T-helper 1 cell treated with Interleukin-12 subunit alpha and Interleukin-12 subunit beta and Interleukin-4 antibody, amounts not matched to agents 30 μg/mL and 1 μg/mL, for 36 hours (primary cell): ENCODE measurements at regions not wholly inside any gene's neighbourhood (a gene's known extent, or its start where the extent isn't known, plus 50 kb on each side); places are given as distances from the start of the nearest gene placed in this dataset.

Experiments
- H3K27ac Mint-ChIP-seq: one replicate; pipeline ENCODE4 v1.8.0; 2021; ENCODE audit warnings: mild to moderate bottlenecking, mixed read lengths
- H3K27me3 Mint-ChIP-seq: one replicate; pipeline ENCODE4 v1.8.0; 2021; ENCODE audit warnings: low read depth, mixed read lengths
- H3K36me3 Mint-ChIP-seq: one replicate; pipeline ENCODE4 v1.8.0; 2021; ENCODE audit warnings: low read depth, mixed read lengths
- H3K4me1 Mint-ChIP-seq: one replicate; pipeline ENCODE4 v1.8.0; 2021; ENCODE audit warnings: low read depth, mixed read lengths
- H3K4me3 Mint-ChIP-seq: one replicate; pipeline ENCODE4 v1.8.0; 2021; ENCODE audit warnings: mild to moderate bottlenecking, moderate library complexity, mixed read lengths
- H3K9me3 Mint-ChIP-seq: one replicate; pipeline ENCODE4 v1.8.0; 2021; ENCODE audit warnings: mixed read lengths

- H3K27ac Mint-ChIP-seq = no peak overlapping the region
- H3K9me3 Mint-ChIP-seq = no peaks in the 10 kb centered on the region
- H3K27me3 Mint-ChIP-seq = no peaks in the 10 kb centered on the region
- peaks cover 6% of the 10 kb centered on the region for H3K4me1 Mint-ChIP-seq
- no peak overlapping the region for H3K4me3 Mint-ChIP-seq
- H3K36me3 Mint-ChIP-seq = no peaks in the 10 kb centered on the region
Measured at GRCh38 chr12:46677749-46678148, 148.0 kb downstream of the SLC38A4 start.

DNA sequence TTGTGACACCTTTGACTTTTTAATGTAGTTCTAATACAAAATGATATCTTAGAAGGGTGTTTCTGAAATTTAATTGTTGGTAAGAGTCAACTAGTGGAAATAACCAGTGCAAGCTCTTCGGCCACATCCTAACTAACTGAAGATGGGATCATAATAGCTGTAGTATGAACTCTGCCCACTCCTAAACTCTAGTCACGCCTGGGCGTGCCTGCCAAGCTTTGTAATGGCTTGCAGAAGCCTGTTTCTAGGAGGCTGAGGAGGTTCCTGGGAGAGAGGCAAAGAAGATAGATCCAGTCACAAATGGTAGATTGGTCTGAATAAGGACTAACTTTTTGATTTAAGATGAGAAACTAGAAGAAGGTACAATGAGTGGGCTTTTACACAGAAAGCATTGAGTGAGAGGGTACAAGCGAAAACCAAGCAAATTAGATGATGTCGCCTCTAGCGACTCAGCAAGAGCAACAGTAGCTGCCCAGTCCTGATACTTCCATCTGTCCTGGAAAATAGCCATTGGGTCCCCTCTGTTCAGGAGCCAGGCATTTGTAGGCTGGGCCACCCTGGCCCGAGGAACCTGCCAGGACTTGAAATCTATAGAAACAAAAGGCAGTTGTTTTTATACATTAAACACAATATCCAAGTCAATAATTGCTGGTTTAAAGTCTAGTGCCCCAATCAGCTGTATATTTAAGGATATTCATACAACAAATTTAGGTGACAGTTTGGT lies 148.8 kb downstream of the SLC38A4 start:
- Mint-ChIP-seq H3K27ac (no peak overlapping the region), H3K9me3 (no peaks in the 10 kb centered on the region), H3K36me3 (no peaks in the 10 kb centered on the region), H3K4me1 (peaks cover 6% of the 10 kb centered on the region), H3K4me3 (no peak overlapping the region), H3K27me3 (no peaks in the 10 kb centered on the region)

- Mint-ChIP-seq H3K4me1 (peaks cover 6% of the 10 kb centered on the region), H3K36me3 (no peaks in the 10 kb centered on the region), H3K27ac (no peak overlapping the region), H3K9me3 (no peaks in the 10 kb centered on the region), H3K4me3 (no peak overlapping the region), H3K27me3 (no peaks in the 10 kb centered on the region)
Measured at GRCh38 chr12:46676396-46676795, 149.4 kb downstream of the SLC38A4 start.

DNA sequence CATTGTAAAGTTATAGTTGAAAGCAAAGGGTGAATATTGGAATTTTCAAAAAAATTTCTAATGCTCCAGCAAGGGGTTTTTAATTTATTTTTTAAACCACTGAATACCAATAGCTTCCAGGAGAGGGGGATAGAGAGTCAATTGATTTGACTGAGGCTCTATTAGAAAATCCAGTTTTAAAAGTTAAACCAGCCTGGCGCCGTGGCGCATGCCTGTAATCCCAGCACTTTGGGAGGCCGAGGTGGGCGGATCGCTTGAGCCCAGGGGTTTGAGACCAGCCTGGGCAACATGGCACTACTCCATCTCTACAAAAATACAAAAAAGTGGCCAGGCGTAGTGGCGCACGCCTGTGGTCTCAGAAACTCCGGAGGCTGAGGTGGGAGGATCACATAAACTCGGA lies 150.1 kb downstream of the SLC38A4 start:
- no peak overlapping the region for H3K4me3 Mint-ChIP-seq
- no peak overlapping the region for H3K27ac Mint-ChIP-seq
- H3K36me3 Mint-ChIP-seq = no peaks in the 10 kb centered on the region
- H3K27me3 Mint-ChIP-seq = no peaks in the 10 kb centered on the region
- no peaks in the 10 kb centered on the region for H3K9me3 Mint-ChIP-seq
- peaks cover 6% of the 10 kb centered on the region for H3K4me1 Mint-ChIP-seq

GRCh38 chr12:46674800-46675199 lies 151.0 kb downstream of the SLC38A4 start:
- H3K9me3 Mint-ChIP-seq = no peaks in the 10 kb centered on the region
- no peaks in the 10 kb centered on the region for H3K27me3 Mint-ChIP-seq
- H3K4me1 Mint-ChIP-seq = peaks cover 1% of the 10 kb centered on the region
- H3K4me3 Mint-ChIP-seq = no peak overlapping the region
- H3K36me3 Mint-ChIP-seq = no peaks in the 10 kb centered on the region
- H3K27ac Mint-ChIP-seq = no peak overlapping the region

DNA sequence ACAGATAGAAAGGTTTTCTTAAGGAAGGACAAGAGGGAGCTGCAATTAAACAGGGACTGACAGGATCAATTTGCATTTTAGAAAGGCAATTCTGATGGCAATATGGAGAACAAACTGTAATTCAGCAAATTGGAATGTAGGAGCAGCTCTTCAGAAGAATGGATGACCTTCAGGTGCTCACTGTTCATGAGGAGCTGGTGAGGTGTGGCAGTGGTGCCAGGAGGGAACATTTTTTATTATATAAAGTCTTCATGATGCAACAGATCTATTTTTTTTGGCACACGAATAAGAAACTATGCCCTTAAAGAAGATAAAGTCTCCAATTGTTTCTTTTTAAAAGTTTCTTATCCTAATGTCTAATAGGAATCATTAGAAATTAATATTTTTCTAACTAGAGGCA lies 151.7 kb downstream of the SLC38A4 start:
- H3K9me3 Mint-ChIP-seq = peaks cover 3% of the 10 kb centered on the region

DNA sequence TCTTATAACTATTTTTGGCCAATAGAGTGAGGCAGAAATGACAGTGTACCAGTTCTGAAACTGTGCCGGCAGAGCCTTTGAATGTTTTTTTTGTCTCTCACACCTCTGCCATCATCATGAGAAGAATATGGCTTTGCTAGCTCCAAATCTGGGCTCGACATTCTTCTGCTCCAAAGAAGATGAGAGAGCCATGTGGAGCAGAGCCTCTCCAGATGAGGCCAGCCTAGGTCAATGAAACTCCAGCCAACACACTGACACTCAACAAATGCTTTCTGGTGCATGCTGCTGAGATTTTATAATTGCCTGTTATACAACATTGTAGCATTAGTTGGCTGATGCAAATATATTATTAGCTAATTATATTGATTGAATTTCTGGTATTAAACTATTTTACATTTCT lies 154.7 kb downstream of the SLC38A4 start:
- no peaks in the 10 kb centered on the region for H3K4me1 Mint-ChIP-seq
- no peaks in the 10 kb centered on the region for H3K27me3 Mint-ChIP-seq
- no peaks in the 10 kb centered on the region for H3K36me3 Mint-ChIP-seq
- H3K9me3 Mint-ChIP-seq = peaks cover 3% of the 10 kb centered on the region
- no peak overlapping the region for H3K27ac Mint-ChIP-seq
- H3K4me3 Mint-ChIP-seq = no peak overlapping the region

More for the DNA sequence above, 151.7 kb downstream of the SLC38A4 start:
- Mint-ChIP-seq H3K27me3 (no peaks in the 10 kb centered on the region), H3K27ac (no peak overlapping the region), H3K4me3 (no peak overlapping the region), H3K4me1 (peaks cover 1% of the 10 kb centered on the region), H3K36me3 (no peaks in the 10 kb centered on the region)

DNA sequence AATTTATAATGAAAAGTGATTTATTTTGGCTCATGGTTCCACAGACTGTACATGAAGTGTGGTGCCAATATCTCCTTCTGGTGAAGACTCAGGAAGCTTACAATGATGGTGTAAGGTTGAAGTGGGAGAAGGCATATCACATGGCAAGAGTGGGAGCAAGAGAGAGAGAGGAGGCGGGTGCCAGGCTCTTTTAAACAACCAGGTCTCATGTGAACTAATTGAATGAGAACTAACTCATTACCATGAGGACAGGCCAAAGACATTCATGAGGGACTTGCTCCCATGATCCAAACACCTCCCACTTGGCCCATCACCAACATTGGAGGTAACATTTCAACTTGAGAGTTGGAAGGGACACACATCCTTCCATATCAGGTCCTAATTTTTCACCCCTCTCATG lies 155.2 kb downstream of the SLC38A4 start:
- H3K4me1 Mint-ChIP-seq = peaks cover 1% of the 10 kb centered on the region
- no peak overlapping the region for H3K27ac Mint-ChIP-seq
- H3K9me3 Mint-ChIP-seq = peaks cover 3% of the 10 kb centered on the region

GRCh38 chr12:46669720-46670119 lies 156.1 kb downstream of the SLC38A4 start:
- H3K27me3 Mint-ChIP-seq = no peaks in the 10 kb centered on the region

More for the DNA sequence above, 155.2 kb downstream of the SLC38A4 start:
- no peaks in the 10 kb centered on the region for H3K36me3 Mint-ChIP-seq
- no peaks in the 10 kb centered on the region for H3K27me3 Mint-ChIP-seq
- no peak overlapping the region for H3K4me3 Mint-ChIP-seq

DNA sequence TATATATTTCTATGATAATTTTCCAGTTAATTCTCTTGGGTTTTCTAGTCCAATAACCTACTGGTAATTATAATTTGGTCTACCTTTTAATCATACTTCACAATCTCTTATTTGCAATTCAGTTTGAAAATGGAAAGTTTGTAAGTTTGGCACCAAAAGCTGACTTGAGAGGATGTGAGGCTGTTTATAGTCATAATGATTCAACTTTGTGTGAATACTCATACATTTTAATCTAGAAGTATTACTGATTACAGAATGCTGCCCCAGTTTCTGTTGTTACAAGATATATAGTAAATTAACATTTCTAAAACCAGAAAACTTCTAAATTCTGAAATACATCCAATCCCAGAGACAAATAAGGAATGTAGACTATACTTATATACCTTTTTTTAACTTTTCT lies 158.2 kb downstream of the SLC38A4 start:
- Mint-ChIP-seq H3K4me3 (no peak overlapping the region), H3K4me1 (peaks cover 15% of the 10 kb centered on the region), H3K9me3 (peaks cover 3% of the 10 kb centered on the region), H3K27me3 (no peaks in the 10 kb centered on the region), H3K27ac (no peak overlapping the region), H3K36me3 (no peaks in the 10 kb centered on the region)

More at GRCh38 chr12:46669720-46670119, 156.1 kb downstream of the SLC38A4 start:
- Mint-ChIP-seq H3K36me3 (no peaks in the 10 kb centered on the region), H3K4me3 (no peak overlapping the region), H3K27ac (no peak overlapping the region), H3K9me3 (peaks cover 3% of the 10 kb centered on the region), H3K4me1 (peaks cover 10% of the 10 kb centered on the region)

- no peaks in the 10 kb centered on the region for H3K36me3 Mint-ChIP-seq
- H3K27ac Mint-ChIP-seq = no peak overlapping the region
- H3K4me1 Mint-ChIP-seq = peaks cover 31% of the 10 kb centered on the region
- peaks cover 3% of the 10 kb centered on the region for H3K9me3 Mint-ChIP-seq
- no peaks in the 10 kb centered on the region for H3K27me3 Mint-ChIP-seq
- peak overlapping the region; percentile 27 for H3K4me3 Mint-ChIP-seq
Measured at GRCh38 chr12:46664761-46665287, 161.0 kb downstream of the SLC38A4 start.

- H3K27ac Mint-ChIP-seq = no peak overlapping the region
- peaks cover 40% of the 10 kb centered on the region for H3K4me1 Mint-ChIP-seq
- no peaks in the 10 kb centered on the region for H3K27me3 Mint-ChIP-seq
- no peak overlapping the region for H3K4me3 Mint-ChIP-seq
- H3K36me3 Mint-ChIP-seq = no peaks in the 10 kb centered on the region
- H3K9me3 Mint-ChIP-seq = no peaks in the 10 kb centered on the region
Measured at GRCh38 chr12:46663318-46663717, 162.5 kb downstream of the SLC38A4 start.

DNA sequence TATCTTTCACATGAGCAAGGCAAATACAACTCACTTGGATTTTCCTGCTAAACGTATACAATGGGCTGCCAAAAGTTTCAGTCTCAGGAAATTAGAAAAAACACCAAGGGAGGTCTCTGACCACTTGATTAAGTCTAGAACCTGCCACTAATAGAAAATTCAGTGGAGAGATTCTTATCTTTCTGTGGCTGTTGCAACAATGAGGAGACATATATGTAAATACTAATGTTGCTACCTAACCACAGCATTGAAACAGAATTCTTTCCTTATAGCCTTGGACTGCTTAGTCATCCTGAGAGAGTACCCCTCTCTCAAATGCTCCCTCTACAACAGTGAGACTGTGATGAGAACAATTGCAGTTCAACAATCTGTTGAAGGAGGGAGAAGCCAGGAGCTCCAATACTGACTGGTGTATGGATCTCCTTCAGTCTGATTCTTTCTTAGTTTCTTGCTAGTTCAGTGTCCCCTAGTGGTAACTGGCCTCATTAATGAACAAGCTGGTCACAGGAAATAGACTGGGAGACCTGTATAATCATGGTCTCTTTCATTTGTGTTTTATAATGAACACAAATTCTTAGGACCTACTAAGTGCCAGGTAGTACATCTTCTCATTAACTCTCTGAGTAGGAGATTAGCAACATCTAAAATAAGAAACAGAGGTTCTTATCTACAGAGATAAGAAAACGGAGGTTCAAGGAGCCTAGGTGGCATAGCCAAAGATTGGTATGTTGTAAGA lies 164.5 kb downstream of the SLC38A4 start:
- Mint-ChIP-seq H3K4me3 (peak overlapping the region; percentile 1), H3K4me1 (peaks cover 40% of the 10 kb centered on the region), H3K36me3 (no peaks in the 10 kb centered on the region), H3K27ac (peak overlapping the region; percentile 18), H3K27me3 (no peaks in the 10 kb centered on the region), H3K9me3 (no peaks in the 10 kb centered on the region)

- H3K27ac Mint-ChIP-seq = peak overlapping the region; percentile 16
- H3K4me1 Mint-ChIP-seq = peaks cover 40% of the 10 kb centered on the region
- H3K27me3 Mint-ChIP-seq = no peaks in the 10 kb centered on the region
- H3K9me3 Mint-ChIP-seq = no peaks in the 10 kb centered on the region
- peak overlapping the region; percentile 1 for H3K4me3 Mint-ChIP-seq
- H3K36me3 Mint-ChIP-seq = no peaks in the 10 kb centered on the region
Measured at GRCh38 chr12:46660719-46661109, 165.1 kb downstream of the SLC38A4 start.

- Mint-ChIP-seq H3K4me3 (no peak overlapping the region), H3K36me3 (no peaks in the 10 kb centered on the region), H3K27me3 (no peaks in the 10 kb centered on the region), H3K4me1 (peaks cover 35% of the 10 kb centered on the region), H3K9me3 (no peaks in the 10 kb centered on the region), H3K27ac (no peak overlapping the region)
Measured at GRCh38 chr12:46660276-46660675, 165.5 kb downstream of the SLC38A4 start.
